Ecto neural progenitor cell (in vitro differentiated cells): ENCODE measurements at regions not wholly inside any gene's neighbourhood (a gene's known extent, or its start where the extent isn't known, plus 50 kb on each side); places are given as distances from the start of the nearest gene placed in this dataset.

Experiments used
- DNase-seq: peaks from one replicate; pipeline ENCODE4 v3.0.0-alpha.2; 2018; ENCODE audit warnings: low spot score

DNA sequence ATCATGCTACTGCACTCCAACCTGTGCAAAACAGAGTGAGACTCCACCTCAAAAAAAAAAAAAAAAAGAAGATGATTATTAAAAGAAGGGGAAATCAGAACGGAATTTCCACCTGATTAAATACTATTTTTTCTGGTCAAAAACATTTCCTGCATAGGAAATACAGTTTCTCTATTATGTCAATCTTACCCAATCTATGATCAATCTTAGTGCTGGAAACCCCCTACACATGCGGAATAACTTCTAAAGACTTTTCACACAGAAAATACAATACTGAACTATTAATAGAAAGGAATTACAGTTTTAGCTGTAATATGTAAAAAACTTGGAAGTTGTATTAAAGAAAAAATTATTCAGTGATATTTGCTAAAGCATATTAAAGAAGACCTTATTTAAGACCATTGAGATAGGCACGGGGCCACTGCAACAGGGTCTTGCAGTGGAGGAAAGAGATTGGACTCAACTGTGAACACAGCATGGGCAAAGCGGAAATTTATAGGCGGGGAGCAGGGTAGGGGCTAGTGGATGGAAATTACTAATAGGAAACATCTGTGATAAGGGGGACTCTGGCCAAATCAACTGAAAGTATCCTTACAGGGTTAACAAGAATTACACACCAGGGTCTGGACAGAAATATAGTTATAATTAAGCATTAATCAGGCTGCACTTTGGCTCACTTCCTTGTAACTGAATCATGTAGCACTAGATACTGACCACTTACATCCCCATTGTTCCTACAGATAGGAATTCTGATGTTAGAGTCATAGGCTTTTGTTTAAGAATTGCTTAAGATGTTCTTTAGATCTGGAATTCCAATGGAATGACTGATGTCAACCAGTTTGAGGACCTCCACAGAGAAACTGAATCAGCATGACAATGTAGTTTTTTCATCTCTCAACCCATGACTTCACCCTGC lies 411.5 kb upstream of the DDI1 start:
- no peak for DNase-seq

- no peak for DNase-seq
These were observed 410.8 kb upstream of the DDI1 start for GRCh38 chr11:103625624-103625965.

DNA sequence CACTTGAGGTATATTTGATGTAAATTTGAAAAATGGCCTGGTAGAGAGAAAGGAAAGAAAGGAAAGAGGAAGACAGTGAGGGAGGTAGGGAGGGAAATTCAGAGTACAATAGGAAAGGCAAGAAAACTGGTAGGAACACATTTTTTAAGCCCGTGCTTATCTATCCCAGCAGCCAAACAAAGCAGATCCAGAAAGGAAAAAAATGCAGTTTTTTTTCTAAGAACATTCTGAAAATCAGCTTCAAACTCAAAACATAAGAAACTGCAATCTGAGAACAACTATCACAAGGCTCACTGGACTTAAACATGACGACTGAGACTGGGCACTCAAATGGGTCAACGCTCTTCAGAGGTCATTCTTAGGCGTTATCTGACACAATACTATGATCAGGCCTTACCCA lies 408.3 kb upstream of the DDI1 start:
- no peak for DNase-seq

DNA sequence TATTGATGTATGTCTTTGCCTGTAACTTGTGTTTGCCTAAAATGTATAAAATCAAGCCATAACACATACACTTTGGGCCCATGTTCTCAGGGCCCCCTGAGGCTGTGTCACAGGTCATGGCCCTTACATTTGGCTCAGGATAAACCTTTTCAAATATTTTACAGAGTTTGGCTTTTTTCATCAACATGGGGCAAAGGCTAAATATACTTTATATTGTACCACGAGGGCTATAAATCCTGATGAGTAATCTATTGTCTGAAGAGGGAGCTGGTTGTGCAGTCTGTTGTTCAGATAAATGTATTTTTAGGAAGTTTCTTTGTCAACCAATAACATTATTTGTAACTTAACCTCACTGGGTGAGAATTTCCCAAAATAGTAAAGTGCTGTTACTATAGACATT lies 404.6 kb upstream of the DDI1 start:
- DNase-seq = no peak

GRCh38 chr11:103633068-103633788 lies 403.2 kb upstream of the DDI1 start:
- no peak for DNase-seq

GRCh38 chr11:103633819-103634590 lies 402.4 kb upstream of the DDI1 start:
- no peak for DNase-seq

DNA sequence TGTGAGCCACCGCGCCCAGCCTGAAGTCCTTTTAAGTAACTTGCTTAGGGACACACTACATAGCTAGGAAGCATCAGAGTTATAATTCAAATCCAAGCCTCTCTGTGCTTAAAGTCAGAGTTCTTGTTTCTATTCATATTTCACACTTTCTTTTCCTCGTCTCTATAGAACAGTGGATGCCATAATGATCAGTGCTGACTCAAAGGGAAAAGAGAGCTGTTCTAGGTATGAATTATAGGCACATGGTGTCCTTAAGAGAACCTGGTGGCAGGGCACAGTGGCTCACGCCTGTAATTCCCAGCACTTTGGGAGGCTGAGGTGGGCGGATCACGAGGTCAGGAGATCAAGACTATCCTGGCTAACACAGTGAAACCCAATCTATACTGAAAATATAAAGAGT lies 400.2 kb upstream of the DDI1 start:
- DNase-seq = no peak

DNA sequence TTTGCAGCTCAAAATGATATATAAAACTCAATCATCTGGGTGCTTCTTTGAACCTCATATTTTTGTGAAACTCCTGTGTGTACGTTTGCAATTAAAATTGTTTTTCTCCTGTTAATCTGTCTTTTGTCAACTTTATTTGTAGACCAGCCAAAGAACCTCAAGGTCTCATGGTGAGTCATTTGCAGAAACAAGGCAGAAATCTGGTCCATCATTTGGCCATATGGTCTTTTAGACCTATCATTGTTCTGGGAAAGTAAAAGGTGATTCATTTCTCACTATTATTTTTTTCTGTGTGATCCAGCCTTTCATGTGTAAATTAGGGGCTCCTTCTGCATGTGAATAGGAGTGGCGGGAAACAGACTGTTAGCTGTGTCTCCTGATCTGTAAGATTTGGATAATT lies 399.1 kb upstream of the DDI1 start:
- no peak for DNase-seq

DNA sequence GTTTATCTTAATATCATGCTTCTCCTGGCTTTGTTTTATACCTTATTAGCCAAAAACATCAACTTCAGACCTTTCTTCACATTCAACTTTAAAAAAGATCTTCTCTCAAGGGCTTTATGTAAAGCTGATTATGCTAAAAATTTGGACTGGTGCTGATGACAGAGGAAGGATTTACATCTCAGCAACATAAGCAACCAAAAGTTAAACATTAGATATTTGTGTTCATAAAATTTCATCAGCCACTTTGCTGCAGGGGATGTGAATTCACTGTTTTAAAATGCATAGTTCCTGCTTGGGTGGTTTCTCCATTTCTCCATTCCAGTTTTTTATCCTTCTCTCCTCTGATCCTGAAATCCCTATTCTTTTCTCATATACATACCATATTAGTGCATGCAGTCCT lies 398.6 kb upstream of the DDI1 start:
- no peak for DNase-seq

DNA sequence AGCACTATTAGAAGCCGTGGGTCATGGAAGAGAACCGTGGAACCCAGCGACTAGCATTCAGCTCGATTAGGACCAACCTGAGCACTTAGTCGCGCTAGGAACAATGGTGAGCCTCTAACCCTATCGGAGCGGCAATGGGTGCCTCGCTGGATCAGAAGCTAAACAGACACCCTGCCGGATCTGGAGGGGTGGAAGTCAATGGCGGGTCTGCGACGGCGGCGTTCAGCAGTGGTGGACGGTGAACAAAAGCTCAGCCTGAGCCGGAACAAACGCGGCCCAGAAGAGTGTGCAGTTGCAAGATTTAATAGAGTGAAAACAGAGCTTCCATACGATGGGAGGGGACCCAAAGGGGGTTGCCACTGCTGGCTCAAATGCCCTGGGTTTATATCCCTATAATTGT lies 391.8 kb upstream of the DDI1 start:
- DNase-seq = no peak

DNA sequence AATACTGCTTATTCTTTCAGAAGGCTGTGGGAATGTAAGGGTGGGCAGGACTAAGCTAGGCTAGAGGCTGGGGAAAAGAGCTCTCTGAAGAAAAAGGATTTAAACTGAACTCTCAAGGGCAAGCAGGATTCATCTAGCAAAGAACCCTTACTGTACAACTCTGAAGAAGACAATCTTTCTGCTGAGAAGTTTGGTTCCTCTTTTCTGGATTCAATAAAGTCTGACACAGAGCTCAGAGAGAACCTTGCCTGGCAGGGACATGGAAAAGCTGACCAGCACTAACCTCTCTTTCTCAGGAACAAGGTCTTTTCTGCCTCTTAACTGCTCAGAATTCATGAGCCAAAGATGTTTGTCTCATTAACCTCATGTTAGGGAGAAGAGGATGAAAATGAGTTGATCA lies 388.4 kb upstream of the DDI1 start:
- DNase-seq = no peak

DNA sequence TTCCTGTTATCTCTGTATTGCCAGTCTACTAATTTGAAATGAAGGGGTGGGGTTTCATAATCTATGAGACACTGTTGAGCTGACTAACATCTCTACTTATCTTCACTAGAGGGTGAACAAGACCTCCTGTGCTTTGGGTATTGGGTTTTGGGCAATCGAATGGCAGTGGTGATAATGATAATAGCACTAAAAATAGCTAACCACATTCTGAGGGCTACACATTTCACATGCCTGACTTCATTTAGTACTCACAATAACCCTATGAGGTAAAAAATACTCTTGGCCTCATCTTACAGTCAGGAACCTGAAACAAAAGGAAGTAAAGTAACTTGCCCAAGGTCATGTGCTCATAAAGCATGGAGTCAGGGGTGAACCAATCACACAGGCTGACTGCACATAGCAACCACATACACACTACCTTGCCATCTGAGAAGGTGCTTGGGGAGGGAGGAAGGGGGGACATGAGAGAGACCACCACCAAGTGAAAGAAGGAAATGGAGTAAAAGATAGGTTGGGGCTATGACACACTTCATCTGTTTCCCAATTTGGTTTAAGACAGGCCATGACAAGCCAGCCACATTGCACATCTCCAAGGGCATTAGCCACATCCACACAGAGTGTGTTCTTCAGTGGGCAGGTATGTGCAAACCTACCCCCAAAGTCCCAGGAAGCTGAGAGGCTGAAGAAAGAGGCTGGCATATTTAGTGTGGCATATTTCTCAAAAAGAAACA lies 387.6 kb upstream of the DDI1 start:
- no peak for DNase-seq

DNA sequence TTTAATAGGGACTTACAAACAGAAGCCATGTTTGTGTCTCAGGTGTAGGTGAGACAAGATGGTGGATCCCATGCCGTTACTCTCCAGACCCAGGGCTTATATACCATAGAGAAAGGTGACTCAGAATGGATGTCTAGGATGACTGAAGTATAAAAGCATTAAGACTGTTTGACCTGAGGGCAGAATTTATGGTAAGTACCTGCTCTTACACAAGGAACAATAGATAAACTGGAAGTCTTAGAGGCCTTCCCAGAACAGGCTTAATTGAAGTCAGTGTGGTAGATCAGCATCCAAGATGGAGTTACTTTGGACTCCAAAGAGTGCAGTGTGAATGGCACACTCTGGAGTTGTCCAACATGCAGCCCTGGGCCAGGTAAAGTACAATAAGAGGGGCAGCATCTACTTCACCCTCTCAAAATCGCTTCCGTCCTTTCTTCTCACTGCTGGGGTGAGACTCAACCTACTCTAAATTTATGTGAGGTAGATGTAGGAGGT lies 387.0 kb upstream of the DDI1 start:
- DNase-seq = no peak

DNA sequence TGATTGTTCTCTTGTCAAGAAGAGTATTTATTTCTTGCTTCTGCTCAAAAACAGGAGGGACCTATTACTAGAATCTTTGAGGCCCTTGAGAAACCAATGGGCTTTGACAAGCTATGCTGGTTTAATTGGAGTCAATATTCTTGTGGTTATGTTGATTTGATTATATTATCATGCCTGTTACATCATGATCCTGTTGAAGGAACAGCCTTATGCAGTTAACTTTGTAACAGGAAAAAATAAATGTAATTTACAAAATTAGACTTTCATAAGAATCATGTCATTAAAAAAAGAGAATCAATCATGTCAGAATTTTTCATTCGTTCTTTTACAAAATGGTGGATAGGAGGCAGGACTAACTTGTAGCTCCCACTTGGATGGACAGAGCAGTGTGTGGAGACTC lies 386.1 kb upstream of the DDI1 start:
- no peak for DNase-seq

GRCh38 chr11:103651341-103651998 lies 385.0 kb upstream of the DDI1 start:
- DNase-seq = no peak

DNA sequence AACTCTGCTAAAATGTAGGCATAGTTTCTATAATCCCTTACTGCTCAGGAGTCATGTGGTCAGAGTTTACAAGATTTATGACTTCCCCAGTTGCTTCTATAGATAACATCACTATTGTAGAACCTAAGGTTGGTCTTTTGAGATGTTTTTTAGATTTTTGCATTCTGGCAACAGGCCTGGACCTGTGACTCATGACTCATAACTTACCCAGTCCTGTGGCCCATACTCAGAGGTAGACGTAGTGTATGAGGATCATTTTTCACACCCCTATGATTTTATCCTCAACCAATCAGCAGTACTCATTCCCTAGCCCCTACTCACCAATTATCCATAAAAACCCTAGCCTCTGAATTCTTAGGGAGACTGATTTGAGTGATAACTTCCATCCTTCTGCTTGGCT lies 384.4 kb upstream of the DDI1 start:
- DNase-seq = no peak

- DNase-seq = no peak
These were observed 380.1 kb upstream of the DDI1 start for GRCh38 chr11:103656382-103656781.

GRCh38 chr11:103659206-103659618 lies 377.2 kb upstream of the DDI1 start:
- DNase-seq = no peak

GRCh38 chr11:103659743-103660142 lies 376.7 kb upstream of the DDI1 start:
- no peak for DNase-seq

DNA sequence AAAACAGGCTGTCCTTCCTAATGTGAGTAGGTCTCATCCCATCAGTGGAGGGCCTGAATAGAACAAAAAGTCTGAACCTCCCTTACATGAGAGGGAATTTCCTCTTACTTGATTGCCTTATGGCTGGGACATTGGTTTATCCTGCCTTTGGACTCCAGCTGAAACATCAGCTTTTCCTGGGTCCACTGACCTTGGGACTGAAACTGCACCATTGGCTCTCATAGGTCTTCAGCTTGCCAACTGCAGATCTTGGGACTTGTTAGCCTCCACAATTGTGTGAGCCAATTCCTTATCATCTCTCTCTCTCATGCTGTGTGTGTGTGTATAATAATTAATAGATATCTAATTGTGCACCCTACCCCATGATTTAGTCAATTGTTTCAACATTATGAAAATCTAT lies 375.3 kb upstream of the DDI1 start:
- DNase-seq = no peak

- DNase-seq = no peak
These were observed 374.4 kb upstream of the DDI1 start for GRCh38 chr11:103661991-103662390.
